ENCODE measurements at regions not wholly inside any gene's neighbourhood (a gene's known extent, or its start where the extent isn't known, plus 50 kb on each side); places are given as distances from the start of the nearest gene placed in this dataset.
"Not testable (repeated sequence)": the region's sequence is repeated elsewhere in the genome, so short reads cannot be mapped to it uniquely, and the experiment has no call there.

- no peak for DNase-seq
Observed at GRCh38 chr2:136319651-136320050, 201.7 kb upstream of the CXCR4 start.

DNA sequence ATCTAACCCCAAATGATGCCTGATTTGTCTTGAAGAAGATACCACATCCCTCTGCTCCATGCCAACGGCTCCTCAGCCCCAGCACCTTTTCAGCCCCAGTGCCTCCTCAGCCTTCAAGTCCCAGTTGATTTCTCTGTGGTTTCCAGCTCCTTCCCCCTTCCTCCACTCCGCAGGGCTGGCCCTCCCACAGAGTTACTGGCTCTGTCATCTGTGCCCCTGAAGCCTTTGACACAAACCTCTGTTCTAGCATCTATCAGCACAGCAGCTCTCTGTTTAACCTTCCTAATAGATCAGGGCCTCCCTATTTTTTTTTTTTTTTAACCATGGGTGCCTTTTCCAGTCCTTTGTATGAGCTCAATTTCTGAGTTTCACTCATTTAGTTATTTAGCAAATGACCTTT, 201.3 kb upstream of the CXCR4 start:
- no peak for DNase-seq

GRCh38 chr2:136314240-136314639, 196.3 kb upstream of the CXCR4 start:
- DNase-seq = no peak

- DNase-seq = not testable (repeated sequence)
Observed at GRCh38 chr2:136312568-136312967, 194.6 kb upstream of the CXCR4 start.

DNA sequence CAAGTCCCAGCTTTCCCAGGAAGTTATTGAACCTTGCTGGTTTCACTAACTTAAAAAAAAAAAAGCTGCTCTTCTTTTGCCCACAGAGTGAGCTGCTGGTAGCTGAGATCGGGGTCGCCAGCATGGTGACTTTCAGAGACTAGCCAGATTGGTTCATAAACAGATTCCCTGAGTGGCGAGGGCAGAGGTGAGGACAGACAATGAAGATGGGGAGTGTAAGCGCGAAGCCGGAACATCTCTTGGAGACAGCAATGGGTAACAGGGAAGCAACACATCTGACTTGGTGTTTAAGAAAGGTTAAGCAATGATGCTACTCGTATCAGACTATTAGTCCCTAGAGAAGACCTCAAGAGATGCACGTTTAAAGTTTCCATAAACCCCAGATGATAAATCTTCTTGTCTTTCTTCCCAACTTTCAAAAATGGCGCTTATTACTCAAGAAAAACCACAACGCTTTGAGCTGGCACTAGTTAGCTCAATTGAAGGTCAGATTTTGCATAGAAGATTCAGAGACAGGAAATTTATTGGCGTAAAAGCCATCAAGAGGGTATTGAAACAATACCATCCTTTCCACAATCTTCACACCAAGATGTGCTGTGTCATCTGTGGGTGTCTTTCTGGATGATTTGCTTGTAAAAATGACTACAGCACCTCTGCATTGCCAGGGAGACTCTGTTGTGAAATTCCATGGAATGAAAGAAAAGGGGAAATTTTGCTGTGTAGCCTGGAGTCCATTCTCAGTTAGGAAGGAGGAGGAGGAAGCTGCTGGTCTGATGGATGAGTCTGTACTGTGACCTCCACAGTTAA, 193.1 kb upstream of the CXCR4 start:
- DNase-seq = no peak

- DNase-seq = no peak
Observed at GRCh38 chr2:136310005-136310495, 192.1 kb upstream of the CXCR4 start.

DNA sequence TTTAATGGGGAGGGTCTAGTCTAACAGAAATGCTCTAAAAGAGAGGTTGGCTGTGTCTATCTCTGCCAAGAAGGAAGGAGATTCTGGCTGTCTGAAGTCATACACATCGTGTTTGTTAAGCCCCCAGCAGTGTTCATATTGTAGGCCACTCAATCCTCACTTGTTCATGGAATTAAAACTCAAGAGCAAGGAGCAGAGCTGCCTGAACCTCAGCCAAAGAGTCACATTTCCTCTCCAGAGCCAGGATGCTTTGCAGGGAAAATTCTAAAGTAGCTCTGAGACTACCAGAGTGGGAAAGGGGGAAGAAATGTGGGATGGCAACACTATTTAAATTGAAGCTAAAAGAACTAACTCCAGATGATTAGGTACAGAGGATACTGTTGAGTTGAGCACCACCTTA, 190.7 kb upstream of the CXCR4 start:
- no peak for DNase-seq

- no peak for DNase-seq
Observed at GRCh38 chr2:136306836-136307235, 188.9 kb upstream of the CXCR4 start.

DNA sequence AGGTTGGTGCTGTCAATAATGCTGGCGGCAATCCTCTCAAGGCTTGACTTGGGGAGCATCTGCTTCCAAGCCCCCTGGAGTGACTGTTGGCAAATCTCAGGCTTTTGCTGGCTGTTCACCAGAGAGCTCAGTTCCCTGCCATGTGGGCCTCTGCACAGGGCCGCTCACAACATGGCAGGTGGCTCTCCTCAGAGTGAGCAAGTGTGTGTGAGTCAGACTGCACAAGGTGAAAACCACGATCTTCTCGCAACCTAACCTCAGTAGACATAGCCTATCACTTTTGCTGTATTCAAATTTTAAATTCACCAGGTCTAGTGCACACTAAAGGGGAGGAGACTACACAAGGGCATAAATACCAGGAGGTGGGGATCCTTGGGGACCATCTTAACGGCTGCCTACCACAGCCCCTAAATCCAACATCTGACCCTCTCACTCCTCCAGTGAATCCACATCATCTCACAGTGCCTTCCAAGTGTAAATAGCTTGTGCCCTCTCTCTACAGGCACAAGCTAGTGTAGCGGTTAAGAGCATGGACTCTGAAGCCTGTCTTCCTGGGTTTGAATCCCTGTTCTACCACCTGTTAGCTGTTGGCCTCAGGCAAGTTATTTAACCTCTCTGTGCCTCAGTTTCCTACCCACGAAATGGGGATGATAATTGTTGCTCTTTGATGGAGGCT, 187.7 kb upstream of the CXCR4 start:
- DNase-seq = no peak

DNA sequence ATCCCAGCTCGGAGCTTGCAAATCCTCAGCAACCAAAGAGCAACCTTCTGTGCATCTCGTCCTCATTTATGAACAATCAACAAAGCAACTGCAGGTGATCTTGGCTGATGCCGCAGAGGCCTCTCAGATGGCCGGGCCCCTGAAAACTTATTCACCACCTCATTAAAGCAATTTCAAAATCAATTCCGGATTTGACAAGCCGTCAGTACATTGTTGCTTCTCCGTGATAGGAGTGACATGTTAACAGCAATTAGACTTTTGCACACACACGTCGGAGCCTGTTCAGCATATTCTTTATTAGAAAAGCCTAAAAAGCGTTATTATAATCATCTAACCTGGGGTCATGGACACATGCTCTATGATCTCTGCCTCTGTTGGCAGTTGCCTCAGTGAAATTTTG, 183.1 kb upstream of the CXCR4 start:
- DNase-seq = no peak

- no peak for DNase-seq
Observed at GRCh38 chr2:136298631-136299030, 180.7 kb upstream of the CXCR4 start.

GRCh38 chr2:136297994-136298393, 180.0 kb upstream of the CXCR4 start:
- DNase-seq = no peak

DNA sequence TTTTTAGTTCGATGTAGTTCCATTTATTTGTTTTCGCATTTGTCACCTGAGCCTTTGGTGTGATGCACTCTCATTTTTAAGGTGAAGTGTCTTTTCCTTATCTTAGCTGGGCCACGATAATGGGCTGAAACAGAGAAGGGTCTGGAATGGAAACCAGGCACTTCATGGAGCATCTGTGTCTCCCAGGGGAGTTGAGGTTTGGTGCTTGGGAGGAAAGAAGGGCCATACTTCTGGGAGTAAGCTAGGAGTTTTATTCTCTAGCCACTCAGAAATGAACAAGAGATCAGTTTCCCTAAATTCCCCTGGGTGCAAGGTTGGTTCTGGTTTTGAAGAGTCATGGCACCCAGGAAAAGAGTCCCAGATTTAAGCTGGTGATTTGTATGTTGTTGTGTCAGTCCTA, 179.4 kb upstream of the CXCR4 start:
- no peak for DNase-seq

DNA sequence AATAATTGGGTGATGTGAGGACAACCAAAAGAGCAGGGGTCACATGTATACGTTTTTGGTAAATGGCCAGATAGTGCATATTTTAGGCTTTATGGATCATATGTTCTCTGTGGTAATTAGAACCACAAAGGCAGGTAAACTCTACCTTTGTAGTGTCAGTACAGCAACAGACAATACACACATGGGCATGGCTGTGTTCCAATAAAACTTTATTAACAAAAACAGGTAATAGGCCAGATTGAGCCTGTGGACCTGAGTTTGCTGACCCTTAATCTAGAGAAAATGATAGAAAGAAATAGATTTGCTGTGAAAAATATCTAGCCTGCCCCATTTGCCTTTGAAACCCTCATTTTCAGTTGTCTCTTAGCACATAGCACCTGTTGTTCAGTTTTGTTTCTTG, 177.2 kb upstream of the CXCR4 start:
- no peak for DNase-seq

GRCh38 chr2:136291871-136292270, 173.9 kb upstream of the CXCR4 start:
- DNase-seq = no peak

- no peak for DNase-seq
Observed at GRCh38 chr2:136290326-136290725, 172.4 kb upstream of the CXCR4 start.

DNA sequence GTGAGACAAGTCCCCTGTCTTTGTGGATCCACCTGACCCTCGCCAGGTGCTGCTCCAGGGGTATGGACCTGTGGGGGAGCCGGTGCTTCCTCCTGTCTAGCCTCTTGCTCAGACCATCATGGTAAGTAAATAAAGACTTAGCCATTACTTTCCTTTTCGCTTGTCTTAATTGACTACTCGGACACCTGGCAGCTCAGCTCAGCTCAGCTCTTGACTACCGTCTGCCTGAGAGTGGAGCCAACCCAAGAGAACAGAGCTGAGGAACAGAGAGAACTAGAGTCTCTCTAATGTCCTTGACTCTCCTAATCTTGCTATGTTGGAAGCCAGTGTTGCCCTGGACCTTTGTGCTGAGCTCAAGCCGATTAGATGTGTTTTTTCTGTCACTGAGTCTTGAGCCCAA, 170.3 kb upstream of the CXCR4 start:
- no peak for DNase-seq

DNA sequence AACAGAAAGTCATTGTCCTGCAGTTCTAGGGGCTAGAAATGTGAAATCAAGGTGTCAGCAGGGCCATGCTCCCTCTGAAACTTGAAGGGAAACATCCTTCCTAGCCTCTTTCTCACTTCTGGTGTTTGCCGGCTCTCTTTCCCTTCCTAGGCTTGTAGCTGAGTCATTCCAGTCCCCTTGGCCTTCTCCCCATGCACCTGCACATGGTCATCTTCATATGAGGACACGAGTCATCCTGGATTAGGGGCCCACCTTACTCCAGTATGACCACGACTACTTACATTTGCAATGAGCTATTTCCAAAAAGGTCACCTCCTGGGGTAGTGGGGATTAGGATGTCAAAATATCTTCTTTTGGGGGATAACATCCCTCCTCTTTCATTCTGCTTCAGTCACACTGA, 168.5 kb upstream of the CXCR4 start:
- no peak for DNase-seq

- no peak for DNase-seq
Observed at GRCh38 chr2:136284226-136285119, 166.5 kb upstream of the CXCR4 start.

GRCh38 chr2:136282251-136282650, 164.3 kb upstream of the CXCR4 start:
- DNase-seq = no peak

DNA sequence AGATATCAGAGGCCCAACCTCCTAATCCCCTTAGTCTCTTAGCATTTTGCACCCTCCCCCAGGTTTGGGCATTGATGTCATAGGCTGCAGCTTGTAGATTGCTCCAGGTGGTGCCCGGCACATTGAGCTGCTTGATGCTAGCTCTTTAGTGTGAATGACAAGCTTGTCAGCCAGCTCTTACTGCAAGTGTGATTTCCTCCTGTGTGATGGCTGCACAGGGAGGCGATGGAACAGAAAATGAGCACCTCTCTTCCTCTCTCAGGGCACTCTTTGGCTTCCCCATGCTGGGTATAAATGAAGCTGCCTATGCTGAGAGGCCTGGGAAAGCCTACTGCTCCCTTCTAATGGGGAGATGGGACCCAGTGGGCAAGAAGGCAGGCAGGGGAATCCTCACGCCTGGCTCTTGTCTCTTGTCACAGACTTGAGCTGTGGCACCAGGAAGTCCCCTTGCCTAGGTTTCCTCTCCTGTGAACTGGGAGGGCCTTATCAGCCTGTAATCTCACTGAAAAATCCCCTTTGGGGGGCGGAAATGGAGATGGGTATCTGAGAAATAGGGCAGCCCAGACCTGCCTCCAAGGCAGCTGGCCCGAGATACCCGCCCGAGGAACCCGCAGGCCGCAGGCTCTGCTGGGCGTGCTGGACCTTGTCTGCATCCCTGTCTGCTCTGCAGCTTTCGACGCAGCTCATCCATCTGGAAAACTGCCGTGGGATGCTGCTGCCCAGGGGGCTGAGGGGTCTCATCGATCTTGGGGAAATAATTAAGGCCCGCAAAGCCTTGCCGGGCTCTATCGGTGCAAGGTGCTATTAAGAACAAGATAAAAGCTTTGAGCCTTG, 163.5 kb upstream of the CXCR4 start:
- DNase-seq = no peak

DNA sequence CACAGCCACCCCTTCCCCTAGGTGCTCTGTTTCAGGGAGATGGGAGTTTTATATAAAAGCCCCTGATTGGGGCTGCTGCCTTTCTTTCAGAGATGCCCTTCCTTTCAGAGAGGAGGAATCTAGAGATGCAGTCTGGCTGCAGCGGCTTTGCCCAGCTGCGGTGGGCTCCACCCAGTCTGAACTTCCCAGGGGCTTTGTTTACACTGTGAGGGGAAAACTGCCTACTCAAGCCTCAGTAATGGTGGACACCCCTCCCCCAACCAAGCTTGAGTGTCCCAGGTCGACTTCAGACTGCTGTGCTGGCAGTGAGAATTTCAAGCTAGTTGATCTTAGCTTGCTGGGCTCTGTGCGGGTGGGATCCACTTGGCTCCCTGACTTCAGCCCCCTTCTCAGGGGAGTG, 148.4 kb upstream of the CXCR4 start:
- not testable (repeated sequence) for DNase-seq

Measured in left hindlimb (tissue), 1 donor.